Lower lobe of right lung (tissue), 2 donors: ENCODE measurements at regions not wholly inside any gene's neighbourhood (a gene's known extent, or its start where the extent isn't known, plus 50 kb on each side); places are given as distances from the start of the nearest gene placed in this dataset.

Experiments used
- ATAC-seq, 2 donors: fragments of 200-7000 bp; cut with Tn5 transposase; one replicate each; pipeline ENCODE4 v1.9.1; 2020 to 2022; ENCODE audit warnings: mild to moderate bottlenecking in 2 of 2, moderate library complexity in 2 of 2
- DNase-seq: peaks from one replicate; pipeline ENCODE4 v3.0.0-alpha.2; 2020
- H3K27ac ChIP-seq: fragments of 200-600 bp; one replicate; pipeline ENCODE4 v1.8.0; 2022
- H3K27me3 ChIP-seq: fragments of 200-600 bp; one replicate; pipeline ENCODE4 v1.8.0; 2022; ENCODE audit warnings: low read depth
- H3K36me3 ChIP-seq: fragments of 200-600 bp; one replicate; pipeline ENCODE4 v1.8.0; 2022; ENCODE audit warnings: mild to moderate bottlenecking
- H3K4me1 ChIP-seq: fragments of 200-600 bp; one replicate; pipeline ENCODE4 v1.8.0; 2022
- H3K4me3 ChIP-seq: fragments of 200-600 bp; one replicate; pipeline ENCODE4 v1.8.0; 2022; ENCODE audit warnings: mild to moderate bottlenecking
- H3K9me3 ChIP-seq: fragments of 200-600 bp; one replicate; pipeline ENCODE4 v1.8.0; 2022
- CTCF ChIP-seq: fragments of 200-600 bp; IDR thresholded peaks from one replicate; pipeline ENCODE4 v1.8.0; 2022; ENCODE audit warnings: antibody characterized with exemption, mild to moderate bottlenecking
- intact Hi-C: fragments of 100-400 bp; cut with DNase I; formaldehyde crosslinking; loops from one replicate; pipeline ENCODE4 v1.11.0; 2022
- donor health status: DM: no; HTN: yes; CAD: no; lungs with severe emphysema.

- ATAC-seq: no peak
- H3K4me3 ChIP-seq: no peak overlapping the region
- DNase-seq: no peak
Measured at GRCh38 chr15:81785181-81785580, 260.6 kb downstream of the MEX3B start.

GRCh38 chr15:81784751-81785150 lies 261.1 kb downstream of the MEX3B start:
- TF ChIP-seq CTCF: no peak
- Histone ChIP-seq H3K9me3 (no peaks in the 10 kb centered on the region), H3K4me1 (no peaks in the 10 kb centered on the region), H3K4me3 (no peak overlapping the region), H3K27me3 (no peaks in the 10 kb centered on the region), H3K27ac (no peak overlapping the region), H3K36me3 (no peaks in the 10 kb centered on the region)
- no peak for DNase-seq
- intact Hi-C loops: no loop called here
- ATAC-seq: no peak

More at GRCh38 chr15:81785181-81785580, 260.6 kb downstream of the MEX3B start:
- Histone ChIP-seq H3K4me1 (no peaks in the 10 kb centered on the region), H3K36me3 (no peaks in the 10 kb centered on the region), H3K27me3 (no peaks in the 10 kb centered on the region), H3K9me3 (no peaks in the 10 kb centered on the region), H3K27ac (no peak overlapping the region)
- intact Hi-C loops: no loop called here
- TF ChIP-seq CTCF: no peak

- Histone ChIP-seq H3K9me3 (no peaks in the 10 kb centered on the region), H3K36me3 (no peaks in the 10 kb centered on the region), H3K4me3 (no peak overlapping the region), H3K27me3 (no peaks in the 10 kb centered on the region), H3K27ac (no peak overlapping the region), H3K4me1 (no peaks in the 10 kb centered on the region)
- ATAC-seq: no peak
- intact Hi-C loops: no loop called here
- TF ChIP-seq CTCF: no peak
- no peak for DNase-seq
Measured at GRCh38 chr15:81783586-81783985, 262.2 kb downstream of the MEX3B start.

GRCh38 chr15:81783076-81783475 lies 262.7 kb downstream of the MEX3B start:
- H3K9me3 ChIP-seq: no peaks in the 10 kb centered on the region
- no peaks in the 10 kb centered on the region for H3K27me3 ChIP-seq
- intact Hi-C loops: no loop called here
- no peak for TF ChIP-seq CTCF
- no peak overlapping the region for H3K27ac ChIP-seq
- H3K36me3 ChIP-seq: no peaks in the 10 kb centered on the region
- DNase-seq (no peak), ATAC-seq (no peak)
- no peak overlapping the region for H3K4me3 ChIP-seq
- H3K4me1 ChIP-seq: no peaks in the 10 kb centered on the region

- Histone ChIP-seq H3K36me3 (no peaks in the 10 kb centered on the region), H3K27me3 (no peaks in the 10 kb centered on the region), H3K9me3 (no peaks in the 10 kb centered on the region), H3K4me3 (no peak overlapping the region), H3K27ac (no peak overlapping the region), H3K4me1 (no peaks in the 10 kb centered on the region)
- no peak for DNase-seq
- no peak for TF ChIP-seq CTCF
- intact Hi-C loops: no loop called here
- no peak for ATAC-seq
Measured at GRCh38 chr15:81781395-81781794, 264.4 kb downstream of the MEX3B start.

- DNase-seq (no peak), ATAC-seq (no peak)
- Histone ChIP-seq H3K27ac (no peak overlapping the region), H3K4me1 (no peaks in the 10 kb centered on the region), H3K36me3 (no peaks in the 10 kb centered on the region), H3K9me3 (no peaks in the 10 kb centered on the region), H3K4me3 (no peak overlapping the region), H3K27me3 (no peaks in the 10 kb centered on the region)
- intact Hi-C loops: no loop called here
- no peak for TF ChIP-seq CTCF
Measured at GRCh38 chr15:81780966-81781365, 264.9 kb downstream of the MEX3B start.
